ENCODE measurements at regions not wholly inside any gene's neighbourhood (a gene's known extent, or its start where the extent isn't known, plus 50 kb on each side); places are given as distances from the start of the nearest gene placed in this dataset.

GRCh38 chr15:23758891-23759290 lies 71.8 kb upstream of the NDN start:
- TF ChIP-seq CTCF (conservative IDR thresholded peaks at IDR 0.05) (no peak), EZH2 (IDR thresholded peaks at IDR 0.05; ENCODE audit: low read depth) (no peak)

All from PC-9 (cell line).